ENCODE measurements at regions not wholly inside any gene's neighbourhood (a gene's known extent, or its start where the extent isn't known, plus 50 kb on each side); places are given as distances from the start of the nearest gene placed in this dataset.

DNA sequence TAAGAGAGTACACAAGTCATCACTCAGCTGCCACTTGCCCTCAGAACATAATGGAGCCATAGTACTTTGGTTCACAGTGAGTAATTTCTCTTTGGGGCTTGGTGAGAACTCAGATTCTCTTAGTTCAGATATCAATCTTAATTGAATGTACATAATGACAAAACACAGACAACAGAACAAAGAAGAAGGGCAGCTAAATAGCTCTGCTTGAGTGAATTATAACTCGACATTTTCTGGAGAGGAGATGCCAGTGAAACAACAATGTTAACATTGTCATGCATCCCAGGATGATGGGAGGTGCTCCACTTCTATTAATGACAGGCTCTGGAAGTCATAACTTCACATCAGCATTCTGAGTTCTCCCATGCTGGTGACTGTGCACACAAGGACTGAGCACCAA is 508.1 kb downstream of the TMEM135 start:
- no peak for TF ChIP-seq EZH2 (IDR thresholded peaks at IDR 0.05; ENCODE audit: insufficient read depth, low read length)
- TF ChIP-seq, protein P1, sequence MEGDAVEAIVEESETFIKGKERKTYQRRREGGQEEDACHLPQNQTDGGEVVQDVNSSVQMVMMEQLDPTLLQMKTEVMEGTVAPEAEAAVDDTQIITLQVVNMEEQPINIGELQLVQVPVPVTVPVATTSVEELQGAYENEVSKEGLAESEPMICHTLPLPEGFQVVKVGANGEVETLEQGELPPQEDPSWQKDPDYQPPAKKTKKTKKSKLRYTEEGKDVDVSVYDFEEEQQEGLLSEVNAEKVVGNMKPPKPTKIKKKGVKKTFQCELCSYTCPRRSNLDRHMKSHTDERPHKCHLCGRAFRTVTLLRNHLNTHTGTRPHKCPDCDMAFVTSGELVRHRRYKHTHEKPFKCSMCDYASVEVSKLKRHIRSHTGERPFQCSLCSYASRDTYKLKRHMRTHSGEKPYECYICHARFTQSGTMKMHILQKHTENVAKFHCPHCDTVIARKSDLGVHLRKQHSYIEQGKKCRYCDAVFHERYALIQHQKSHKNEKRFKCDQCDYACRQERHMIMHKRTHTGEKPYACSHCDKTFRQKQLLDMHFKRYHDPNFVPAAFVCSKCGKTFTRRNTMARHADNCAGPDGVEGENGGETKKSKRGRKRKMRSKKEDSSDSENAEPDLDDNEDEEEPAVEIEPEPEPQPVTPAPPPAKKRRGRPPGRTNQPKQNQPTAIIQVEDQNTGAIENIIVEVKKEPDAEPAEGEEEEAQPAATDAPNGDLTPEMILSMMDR (IDR thresholded peaks at IDR 0.05; ENCODE audit: insufficient read depth, low read depth, low read length): no peak
